Stimulated activated CD4-positive, alpha-beta T cell treated with anti-CD3 and anti-CD28 coated beads, Interleukin-2, amount 100 ng/mL, for 24 hours (primary cell): ENCODE measurements at regions not wholly inside any gene's neighbourhood (a gene's known extent, or its start where the extent isn't known, plus 50 kb on each side); places are given as distances from the start of the nearest gene placed in this dataset.
"Not testable (repeated sequence)": the region's sequence is repeated elsewhere in the genome, so short reads cannot be mapped to it uniquely, and the experiment has no call there.

ENCODE experiments used
- DNase-seq, 2 donors: peaks; one replicate each; pipeline ENCODE4 v3.0.0-alpha.2; 2020

DNA sequence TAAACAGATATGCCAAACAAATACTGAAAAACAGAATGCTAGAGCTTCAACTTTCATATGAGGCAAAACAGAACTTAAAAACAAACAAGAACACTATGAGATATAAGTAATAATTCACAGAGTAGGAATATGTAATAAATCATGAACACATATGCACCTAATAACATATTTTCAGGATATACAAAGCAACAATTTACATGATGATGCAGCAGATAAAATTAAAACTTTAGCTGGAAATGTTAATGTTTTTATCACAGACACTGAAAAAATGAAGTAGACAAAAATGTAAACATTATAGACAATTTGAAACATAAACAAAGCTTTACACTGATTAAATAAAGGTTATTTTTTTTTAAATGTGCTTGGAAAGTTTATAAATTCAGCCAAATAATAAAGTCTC is 443.1 kb upstream of the NFIA start:
- DNase-seq, result no peak

DNA sequence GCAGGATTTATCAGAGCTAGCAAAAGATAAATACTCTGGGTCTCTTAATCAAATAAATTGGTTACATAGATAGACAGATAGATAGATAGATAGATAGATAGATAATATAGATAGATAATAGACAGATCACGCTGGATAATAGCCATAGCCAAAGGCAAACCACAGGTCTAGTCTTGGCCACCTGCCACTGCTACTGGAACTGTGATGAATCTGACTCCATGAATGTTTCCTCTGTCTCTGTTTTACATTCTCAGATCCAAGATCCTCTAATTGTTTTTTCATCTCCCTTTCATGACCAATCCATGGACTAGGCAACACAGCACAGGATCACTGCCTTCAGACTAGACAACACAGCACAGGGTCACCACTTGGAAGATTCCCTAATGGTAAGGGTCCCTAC is 444.7 kb upstream of the NFIA start:
- no peak for DNase-seq

DNA sequence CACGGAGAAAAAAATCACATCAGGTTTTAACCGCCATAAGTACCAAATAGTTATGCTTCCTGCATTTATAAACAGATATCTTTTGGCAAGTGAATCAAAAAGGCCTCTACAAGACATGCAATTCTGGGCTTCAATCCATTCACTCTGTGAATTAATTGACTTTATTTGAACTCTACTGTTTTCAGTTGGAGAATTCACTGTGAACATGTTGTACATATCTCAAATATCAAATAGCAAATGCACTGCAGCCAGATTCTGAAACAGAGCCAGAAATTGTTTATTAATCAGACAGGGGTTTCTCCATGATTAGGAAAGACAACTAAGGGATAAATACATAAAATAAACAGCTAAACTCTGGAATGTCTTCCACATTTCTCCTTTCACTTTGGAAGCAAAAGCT is 445.4 kb upstream of the NFIA start:
- no peak for DNase-seq

DNA sequence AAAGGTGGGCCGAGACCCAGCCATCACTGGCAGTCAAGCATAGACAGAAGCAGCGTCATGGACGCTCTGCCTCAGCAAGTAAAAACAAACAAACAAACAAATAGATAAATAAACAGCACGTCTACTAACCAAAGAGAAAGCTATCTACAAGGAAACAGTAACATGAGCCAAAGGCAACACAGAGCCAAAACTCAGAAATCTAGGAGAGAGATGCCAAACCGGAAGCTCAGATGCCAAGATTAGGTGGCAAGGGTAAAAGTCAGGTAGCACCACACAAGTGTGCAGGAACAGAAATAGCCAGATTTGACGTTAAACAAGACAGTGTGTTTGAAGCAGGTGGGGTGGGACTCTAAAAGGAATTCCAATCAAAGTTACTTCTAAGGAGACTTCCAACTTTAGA is 448.3 kb upstream of the NFIA start:
- no peak for DNase-seq

DNA sequence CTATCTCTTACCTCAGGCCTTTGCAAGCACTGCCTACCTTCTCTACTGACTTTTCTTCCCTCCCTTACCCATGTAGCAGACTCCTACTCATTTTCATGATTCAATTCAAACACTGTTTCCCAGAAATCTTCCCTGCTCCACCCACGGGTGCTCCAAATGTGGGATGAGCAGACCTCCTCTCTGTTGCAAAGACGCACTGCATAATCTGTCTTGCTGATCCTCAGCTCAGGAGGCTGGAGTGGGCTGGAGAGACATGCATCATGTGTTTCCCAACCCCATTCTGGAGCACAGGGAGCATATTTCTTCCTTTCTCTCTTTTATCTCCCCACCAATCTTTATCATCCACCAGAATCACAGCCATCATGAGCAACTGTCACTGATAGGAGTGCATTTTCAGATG is 459.9 kb upstream of the NFIA start:
- no peak for DNase-seq

DNA sequence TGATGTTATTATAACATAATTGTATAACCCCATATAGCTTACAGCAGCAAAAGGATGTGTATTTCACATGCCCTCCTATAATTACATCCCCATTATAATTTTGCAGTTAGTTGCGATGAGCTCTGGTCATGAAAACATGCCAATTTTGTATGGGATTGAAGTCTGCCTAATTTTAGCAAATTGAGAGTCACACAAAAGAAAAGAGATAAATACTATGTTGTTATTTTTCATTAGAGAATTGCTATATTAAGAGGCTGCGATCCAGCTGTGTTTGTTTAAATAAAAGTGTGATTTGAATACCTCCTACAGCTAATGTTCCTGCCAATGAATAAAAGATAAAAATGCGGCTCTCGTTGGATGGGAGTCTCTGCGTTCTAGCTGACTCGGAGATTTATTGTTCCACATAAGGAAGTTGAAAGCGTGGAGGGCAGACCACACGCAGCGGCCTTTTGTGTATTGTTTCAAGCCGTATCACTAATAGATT is 461.0 kb upstream of the NFIA start:
- DNase-seq, result no peak

DNA sequence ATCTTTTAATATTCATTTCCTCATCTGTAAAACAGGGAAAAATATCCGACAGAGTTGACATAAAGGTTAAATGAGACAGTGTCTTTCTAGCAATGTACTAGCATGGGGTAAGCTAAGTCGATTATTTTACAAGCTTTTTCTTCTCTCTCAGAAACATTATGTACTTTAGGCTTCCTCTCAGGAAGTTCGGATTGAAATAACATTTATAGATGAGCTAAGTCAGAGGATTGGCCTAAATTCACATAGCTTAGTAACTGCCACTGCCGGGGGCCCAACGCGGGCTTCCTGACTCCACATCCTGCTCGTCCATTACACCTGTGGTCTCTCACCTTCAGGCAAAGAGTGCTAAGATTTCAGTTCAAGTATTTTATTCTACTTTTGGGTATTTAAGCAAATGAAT is 462.3 kb upstream of the NFIA start:
- no peak for DNase-seq

DNA sequence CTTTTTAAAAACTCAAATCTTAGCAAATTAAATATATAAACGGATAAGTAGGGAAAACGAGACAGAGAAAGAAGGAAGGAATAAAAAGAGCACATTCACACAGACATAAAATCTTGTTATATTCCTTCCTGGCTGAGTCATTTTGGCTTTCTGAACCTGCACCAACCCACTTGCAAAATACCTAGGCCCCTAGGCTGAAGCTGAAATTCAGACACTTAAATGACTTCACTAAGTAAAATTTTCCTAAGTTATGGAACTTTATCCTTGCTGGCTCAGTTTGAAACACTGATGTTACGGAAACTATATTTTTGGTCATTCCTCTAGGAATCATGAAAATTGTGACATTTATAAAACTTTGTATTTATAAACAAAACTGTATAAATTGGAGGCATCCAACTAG is 462.8 kb upstream of the NFIA start:
- DNase-seq, result no peak

DNA sequence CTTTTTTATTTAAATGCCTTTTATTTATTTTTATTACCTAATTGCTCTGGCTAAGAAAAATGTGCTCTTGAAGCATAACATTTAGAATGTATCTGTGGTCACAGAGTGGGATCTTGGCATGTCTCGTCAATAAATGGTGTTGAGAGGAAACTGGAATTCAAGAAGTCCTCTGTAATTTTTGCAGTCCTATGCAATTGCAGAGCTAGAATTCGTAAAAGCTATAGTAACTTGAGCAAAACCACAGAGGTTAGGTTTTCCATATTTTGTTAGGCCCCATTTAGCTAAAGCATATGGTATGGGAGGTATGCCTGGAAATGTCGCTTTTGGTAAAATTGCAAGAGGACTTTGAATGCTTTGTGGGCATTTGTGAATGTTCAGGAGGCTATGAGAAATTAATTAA is 466.7 kb upstream of the NFIA start:
- DNase-seq, result no peak

DNA sequence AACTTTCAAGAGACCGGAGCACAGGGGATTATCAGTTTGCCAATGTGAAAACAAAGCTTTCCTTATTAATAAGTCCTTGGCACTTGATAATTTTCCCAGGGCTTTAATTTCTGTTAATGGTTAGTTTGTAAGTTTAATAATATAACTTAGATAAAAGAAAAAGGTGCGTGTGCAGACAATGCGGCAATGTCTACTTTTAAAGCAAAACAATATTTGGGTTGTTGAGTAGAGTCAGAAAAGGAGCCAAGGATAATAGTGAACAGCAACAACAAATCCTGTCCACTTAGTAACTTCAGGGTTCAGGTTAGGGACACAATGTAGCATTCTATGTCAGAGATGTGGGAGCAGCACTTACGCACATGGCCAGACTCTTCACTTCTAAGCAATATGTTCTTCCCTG is 469.6 kb upstream of the NFIA start:
- no peak for DNase-seq

DNA sequence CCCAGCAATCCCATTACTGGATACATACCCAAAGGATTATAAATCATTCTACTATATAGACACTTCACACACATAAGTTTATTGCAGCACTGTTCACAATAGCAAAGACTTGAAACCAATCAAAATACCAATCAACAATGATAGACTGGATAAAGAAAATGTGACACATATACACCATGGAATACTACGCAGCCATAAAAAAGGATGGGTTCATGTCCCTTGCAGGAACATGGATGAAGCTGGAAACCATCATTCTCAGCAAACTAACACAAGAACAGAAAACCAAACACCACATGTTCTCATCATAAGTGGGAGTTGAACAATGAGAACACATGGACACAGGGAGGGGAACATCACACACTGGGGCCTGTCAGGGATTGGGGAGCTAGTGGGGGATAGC is 475.4 kb upstream of the NFIA start:
- DNase-seq, result not testable (repeated sequence)

DNA sequence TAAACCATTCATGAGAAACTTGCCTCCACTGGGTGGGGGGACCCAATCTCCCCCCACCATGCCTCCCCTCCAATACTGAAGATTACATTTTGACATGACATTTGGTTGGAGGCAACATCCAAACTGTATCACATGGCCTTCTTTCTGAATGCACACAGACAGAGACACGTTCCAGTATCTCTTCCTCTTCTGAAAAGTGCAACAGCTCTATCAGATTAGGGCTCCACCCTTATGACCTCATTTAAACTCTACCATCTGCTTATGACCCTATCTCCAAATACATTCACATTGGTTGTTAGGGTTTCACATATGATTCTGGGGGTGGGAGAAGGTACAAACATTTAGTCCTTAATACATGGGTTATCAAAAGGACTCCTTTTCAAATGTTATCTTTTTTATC is 481.8 kb upstream of the NFIA start:
- no peak for DNase-seq

DNA sequence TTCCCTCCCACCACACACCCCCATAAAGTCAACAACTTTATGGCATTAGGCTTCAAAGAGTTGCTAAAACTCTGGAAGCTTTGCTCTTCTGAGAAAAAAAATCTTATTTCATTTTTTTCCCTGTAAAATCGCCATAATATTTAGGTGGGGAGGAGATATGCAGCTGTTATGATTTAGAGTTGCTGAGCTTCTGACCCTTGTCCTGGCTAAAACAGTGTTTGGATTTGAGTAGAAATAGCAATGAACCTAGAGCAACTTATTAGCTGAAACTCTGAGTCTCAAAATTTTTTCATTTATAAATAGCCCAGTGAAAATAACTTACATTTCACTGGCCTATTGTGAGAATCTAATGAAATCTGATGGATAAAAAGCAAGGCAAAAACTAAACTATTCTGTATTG is 482.8 kb upstream of the NFIA start:
- no peak for DNase-seq

DNA sequence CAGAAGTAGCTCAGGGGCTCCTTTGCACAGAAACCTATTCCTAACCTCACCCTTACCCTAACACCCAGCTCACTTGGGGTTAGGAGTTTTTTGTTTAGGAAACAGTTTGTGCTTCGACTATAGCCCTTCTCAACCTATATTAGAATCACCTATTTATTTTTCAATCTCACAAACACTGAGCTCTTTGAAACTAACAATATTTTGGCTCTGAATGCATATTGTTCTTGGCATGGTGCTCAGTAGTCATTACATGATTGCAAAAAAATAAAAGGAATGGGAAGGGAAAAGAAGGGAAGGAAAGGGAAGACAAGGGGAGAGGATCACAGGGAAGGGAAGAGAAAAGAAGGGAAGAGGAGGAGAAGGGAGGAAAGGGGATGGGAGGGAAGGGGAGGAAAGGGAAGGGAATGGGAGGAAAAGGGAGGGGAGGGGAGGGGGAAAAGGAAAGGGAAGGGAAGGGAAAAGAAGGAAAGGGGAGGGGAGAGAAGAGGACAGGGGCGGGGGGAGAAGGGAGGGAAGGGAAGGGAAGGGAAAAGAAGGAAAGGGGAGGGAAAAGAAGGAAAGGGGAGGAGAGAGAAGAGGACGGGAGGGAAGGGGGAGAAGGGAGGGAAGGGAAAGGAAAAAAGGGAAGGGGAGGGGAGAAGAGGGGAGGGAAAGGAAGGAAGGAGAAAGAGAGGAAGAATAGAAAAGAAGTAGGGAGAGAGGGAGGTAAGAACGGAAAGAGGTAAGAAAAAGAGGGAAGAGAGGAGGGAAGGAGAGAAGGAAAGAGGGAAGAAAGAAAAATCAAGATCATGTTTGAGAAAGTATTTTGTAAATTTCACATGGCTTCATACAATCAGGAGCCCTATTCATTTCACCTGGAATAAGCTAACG is 484.1 kb upstream of the NFIA start:
- no peak for DNase-seq

DNA sequence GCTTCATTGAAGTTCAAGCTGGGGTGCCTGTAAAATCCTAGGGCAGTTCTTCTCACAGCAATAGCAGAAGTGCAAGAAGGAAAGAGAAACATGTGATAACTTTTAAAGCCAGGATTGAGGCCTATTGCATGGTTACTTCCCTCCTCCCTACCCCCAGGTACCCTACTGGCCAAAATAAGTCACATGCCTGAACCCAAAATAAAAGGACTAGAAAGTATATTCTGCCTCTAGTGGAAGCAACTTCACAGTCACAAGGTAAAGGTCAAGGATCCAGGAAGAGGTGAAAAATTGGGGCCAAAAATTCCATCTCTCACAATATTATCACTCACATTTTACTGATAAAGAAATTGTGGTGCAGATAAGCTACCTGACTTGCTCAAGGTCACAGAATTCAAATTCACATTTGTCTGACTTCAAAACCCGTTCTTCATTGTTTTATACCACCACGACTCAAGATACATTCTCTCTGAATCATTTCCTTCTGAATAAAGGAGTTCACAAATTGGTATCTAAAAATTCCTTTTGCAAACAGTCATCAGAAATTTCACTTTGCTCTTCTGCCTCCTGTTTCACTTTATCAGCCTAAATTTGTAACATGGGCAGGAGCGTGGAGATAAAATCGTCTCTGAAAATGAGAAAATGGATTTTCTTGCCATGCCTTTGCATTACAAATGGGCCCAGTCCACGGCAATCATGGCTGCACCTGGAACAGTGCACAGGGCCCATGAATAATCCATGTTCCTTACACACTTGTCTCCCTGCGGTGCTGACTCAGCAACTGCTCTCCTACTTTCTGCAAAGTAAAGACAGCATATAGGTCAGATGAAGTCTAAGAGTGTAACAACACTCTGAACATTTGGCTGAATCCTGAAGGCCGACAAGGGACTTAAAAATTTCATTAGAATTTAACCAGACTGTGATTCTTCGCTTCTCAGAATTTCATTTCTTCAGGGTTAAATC is 485.3 kb upstream of the NFIA start:
- DNase-seq, result no peak

DNA sequence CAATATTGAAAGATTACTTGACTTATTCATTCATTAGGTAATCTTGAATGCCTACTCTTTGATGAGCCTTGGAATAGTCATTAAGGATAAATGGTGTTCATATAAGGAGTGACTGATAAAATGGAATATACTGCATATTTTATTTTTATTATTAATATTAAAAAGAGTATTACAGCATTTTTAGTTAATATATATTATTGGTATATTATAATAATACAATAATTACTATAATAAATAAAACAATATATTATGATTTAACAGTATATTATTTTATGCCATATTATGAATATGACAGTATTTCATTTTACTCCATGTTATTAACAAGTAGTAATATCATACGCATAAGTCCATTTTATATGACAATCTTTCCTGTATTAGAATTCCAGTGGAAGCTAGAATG is 490.8 kb upstream of the NFIA start:
- DNase-seq, result no peak

DNA sequence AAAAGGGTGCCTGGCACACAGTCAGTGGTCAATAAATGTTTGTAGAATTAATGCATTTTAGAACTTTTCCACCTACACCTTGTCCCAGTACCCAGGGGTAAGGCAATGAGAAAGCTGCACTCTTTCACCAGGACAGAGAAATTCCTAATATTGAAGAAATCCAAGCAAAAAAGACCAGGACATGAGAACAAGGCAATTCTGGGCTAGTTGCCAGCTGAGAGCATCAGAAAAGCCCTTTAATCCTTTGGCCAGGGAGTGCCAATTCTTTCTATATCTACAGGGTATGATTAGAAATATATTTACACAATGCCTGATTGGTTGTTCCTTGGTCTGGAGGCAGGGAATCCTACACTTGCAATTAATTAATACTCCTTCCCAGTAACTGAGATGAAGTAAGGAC is 492.4 kb upstream of the NFIA start:
- no peak for DNase-seq

DNA sequence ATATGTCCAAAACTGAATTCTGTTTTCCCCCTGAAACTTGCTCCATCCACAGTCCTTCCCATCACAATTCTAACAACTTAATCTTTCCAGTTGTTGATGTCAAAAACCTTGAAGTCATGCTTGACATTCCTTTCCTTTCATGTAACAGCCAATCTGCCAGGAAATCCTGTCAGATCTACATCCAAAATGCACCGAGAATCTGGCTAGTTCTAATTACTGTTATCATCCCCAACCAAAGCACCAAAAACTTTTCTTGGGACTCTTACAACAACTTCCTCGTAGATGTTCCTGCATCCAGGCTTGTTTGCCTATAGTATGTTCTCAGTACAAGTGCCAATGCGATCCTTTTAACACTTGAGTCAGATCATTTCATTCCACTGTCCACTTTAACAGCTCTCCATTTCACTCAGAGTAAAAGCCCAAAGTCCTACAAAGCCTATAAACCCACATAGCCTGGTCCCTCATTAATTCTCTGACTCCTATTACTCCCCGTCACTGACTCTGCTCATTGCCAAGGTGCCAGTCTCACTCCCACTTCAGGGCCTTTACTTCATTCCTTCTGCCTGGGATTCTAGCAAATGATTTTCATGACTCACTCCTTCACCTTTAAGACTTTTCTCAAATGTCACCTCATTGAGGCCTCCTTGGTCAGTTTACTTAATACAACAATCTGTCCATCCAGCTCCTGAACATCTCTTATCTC is 493.2 kb upstream of the NFIA start:
- DNase-seq, result no peak

DNA sequence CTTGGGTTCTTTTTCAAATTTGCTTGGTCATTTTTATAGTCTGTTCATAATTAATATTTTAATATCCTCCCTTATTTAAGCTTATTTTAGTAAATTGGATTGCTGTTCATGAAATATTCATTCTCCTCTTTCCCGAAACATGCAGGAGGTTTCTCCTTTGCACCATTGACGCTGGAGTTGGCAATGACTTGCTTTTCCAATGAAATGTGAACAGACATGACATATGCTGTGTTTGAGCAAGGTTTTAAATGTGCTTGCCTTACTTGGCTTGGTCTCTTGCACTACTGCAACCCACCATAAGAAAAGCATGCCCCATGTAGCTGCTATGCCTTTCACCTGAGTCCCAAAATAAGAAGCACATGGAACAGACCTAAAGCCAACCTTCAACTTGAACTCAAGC is 498.0 kb upstream of the NFIA start:
- no peak for DNase-seq

DNA sequence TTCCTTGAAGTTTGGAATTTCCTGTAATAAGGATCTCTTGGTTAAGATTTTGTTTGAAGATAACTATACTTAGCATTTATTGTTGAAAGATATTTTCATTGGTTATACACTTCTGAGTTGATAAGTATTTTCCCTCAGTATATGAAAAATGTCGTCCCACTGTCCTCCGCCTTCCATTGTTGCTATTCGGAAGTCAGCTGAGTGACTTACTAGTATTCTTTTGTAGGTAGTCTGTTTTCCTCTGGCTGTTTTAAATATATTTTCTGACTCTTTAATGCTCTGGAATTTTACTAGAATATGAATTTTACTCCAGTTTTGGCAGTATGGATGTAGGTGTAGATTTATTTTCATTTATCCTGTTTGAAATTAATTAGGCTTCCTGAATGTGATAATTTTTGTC is 498.7 kb upstream of the NFIA start:
- DNase-seq, result no peak

DNA sequence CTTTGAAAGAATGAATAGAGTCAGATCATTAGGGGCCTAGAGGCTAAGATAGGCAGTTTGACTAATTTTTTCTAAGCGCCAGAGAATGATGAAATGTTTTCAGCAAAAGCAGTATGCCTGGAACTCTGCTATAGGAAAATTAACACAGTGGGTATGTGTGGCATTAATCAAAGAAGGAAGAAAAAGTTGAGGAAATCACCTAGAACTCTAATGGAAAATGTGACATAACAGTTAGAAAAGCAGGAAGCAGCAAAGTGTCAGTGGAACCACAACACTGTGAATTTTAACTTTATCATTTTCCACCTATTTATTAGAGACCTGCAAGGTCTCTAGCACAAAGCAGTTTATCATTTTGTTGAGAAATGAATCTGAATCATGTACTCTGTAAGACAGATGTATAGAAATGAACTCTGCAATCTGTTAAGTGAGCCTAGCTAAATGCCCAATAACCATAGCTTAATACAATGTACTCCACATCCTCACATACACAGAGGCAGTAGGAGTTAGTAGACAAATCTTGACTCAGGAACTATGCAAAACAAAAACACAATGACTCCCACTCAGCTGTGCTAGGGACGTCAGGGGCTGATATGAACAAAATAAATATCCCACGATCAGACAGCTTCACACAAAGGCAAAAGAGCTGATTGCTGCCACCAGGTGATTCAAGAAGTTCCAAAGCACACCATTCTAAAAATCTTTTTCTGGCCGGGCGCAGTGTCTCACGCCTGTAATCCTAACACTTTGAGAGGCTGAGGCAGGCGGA is 500.7 kb upstream of the NFIA start:
- no peak for DNase-seq

DNA sequence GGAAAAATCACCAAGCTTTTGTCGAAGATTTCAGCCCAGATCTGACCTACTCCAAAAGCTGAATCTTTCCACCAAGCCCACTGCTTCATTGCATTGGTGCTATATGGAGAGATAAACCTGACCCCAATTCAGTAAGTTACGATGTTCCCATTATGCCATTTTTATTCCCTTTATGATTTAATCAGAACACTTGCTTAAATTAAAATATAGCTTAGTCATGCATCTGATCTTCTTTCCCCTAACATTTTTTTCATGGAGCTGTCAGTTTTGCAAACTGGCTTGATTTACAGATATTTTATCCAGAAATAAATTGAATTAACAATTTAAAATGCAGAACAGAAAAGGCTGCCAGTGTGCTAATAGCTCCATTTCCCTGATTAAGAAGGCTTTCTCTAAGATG is 503.5 kb upstream of the C1orf87 start:
- no peak for DNase-seq
